HCT116 (cell line): ENCODE measurements at regions not wholly inside any gene's neighbourhood (a gene's known extent, or its start where the extent isn't known, plus 50 kb on each side); places are given as distances from the start of the nearest gene placed in this dataset.

Source experiments
- ATAC-seq: fragments of 200-7000 bp; cut with Tn5 transposase; 2 replicates; pipeline ENCODE4 v1.9.1; 2020; ENCODE audit warnings: mild to moderate bottlenecking, moderate library complexity
- BruUV-seq: library from RNA; stranded (reverse); fragments of 400-500 nt; replicated peaks from 2 replicates; lab custom pipeline; 2021; lab: Mats Ljungman, UMichigan
- CTCF ChIA-PET: fragments of 300-600 bp; sonication (Branson Sonifier 250); formaldehyde crosslinking; loops from one replicate; lab custom pipeline; 2021; ENCODE audit warnings: antibody characterized with exemption; lab: Charles Lee
- POLR2A ChIA-PET: fragments of 300-600, 350-600 bp; sonication (Branson Sonifier 250); formaldehyde crosslinking; loops from one replicate; lab custom pipeline; 2021; ENCODE audit warnings: antibody characterized with exemption; lab: Charles Lee
- RAD21 ChIA-PET, 2 experiments: fragments of 300-600 bp; sonication (Branson Sonifier 250); formaldehyde crosslinking; loops; one replicate each; lab custom pipeline; 2023; ENCODE audit warnings: low total read pairs in 2 of 2; ENCODE audit not compliant: uncharacterized antibody in 2 of 2, unreplicated experiment in 2 of 2, low non-redundant PET in 1 of 2; lab: Charles Lee
- DNase-seq: peaks from one replicate; pipeline ENCODE4 v3.0.0-alpha.2; 2010; ENCODE audit warnings: low read depth, low spot score
- H2AFZ ChIP-seq: fragments of 200-600 bp; shearing (Covaris generic), sonication (generic); 2 replicates; pipeline ENCODE4 v1.6.1; 2017; ENCODE audit warnings: low read depth, mixed run types, mixed read lengths, antibody characterized with exemption, low read length; ENCODE audit not compliant: poor library complexity, severe bottlenecking
- H3K27ac ChIP-seq: 2 replicates; pipeline ENCODE4 v1.5.1; 2012; ENCODE audit warnings: low read depth, low read length
- H3K27me3 ChIP-seq: fragments of 200-600 bp; sonication (generic); 2 replicates; pipeline ENCODE4 v1.6.1; 2016; ENCODE audit warnings: mixed run types, low read length, mixed read lengths; ENCODE audit not compliant: insufficient read depth
- H3K36me3 ChIP-seq, 2 experiments: fragments of 200-500 bp in 1 of 2; fragments of 200-600 bp in 1 of 2; sonication (Bioruptor generic) in 1 of 2; sonication (generic) in 1 of 2; 2 replicates each; pipeline versions ENCODE4 v1.5.1 to v1.6.1; 2014 to 2016; ENCODE audit warnings: low read length in 2 of 2, inconsistent platforms in 1 of 2, mixed read lengths in 1 of 2, mixed run types in 1 of 2; ENCODE audit not compliant: insufficient read depth in 2 of 2, control insufficient read depth in 1 of 2
- H3K4me1 ChIP-seq, 2 experiments: fragments of 200-600 bp in 1 of 2; sonication (generic) in 1 of 2; 2 replicates each; pipeline versions ENCODE4 v1.5.1 to v1.6.1; 2012 to 2017; ENCODE audit warnings: low read length in 2 of 2, inconsistent platforms in 1 of 2, mild to moderate bottlenecking in 1 of 2, mixed read lengths in 1 of 2, mixed run types in 1 of 2, moderate library complexity in 1 of 2; ENCODE audit not compliant: insufficient read depth in 2 of 2, control insufficient read depth in 1 of 2
- H3K4me2 ChIP-seq: fragments of 200-600 bp; sonication (generic); 2 replicates; pipeline ENCODE4 v1.6.1; 2017; ENCODE audit warnings: mixed run types, low read length, mixed read lengths
- H3K4me3 ChIP-seq, 2 experiments: fragments of 200-600 bp in 1 of 2; sonication (generic) in 1 of 2; replicated peaks in 1 of 2; 2 replicates each; pipeline ENCODE4 v1.5.1; 2011 to 2016; ENCODE audit warnings: low read length in 2 of 2, control low read depth in 1 of 2, low read depth in 1 of 2, mild to moderate bottlenecking in 1 of 2, mixed read lengths in 1 of 2, mixed run types in 1 of 2
- H3K79me2 ChIP-seq: fragments of 200-600 bp; sonication (generic); 2 replicates; pipeline ENCODE4 v1.6.1; 2017; ENCODE audit warnings: mild to moderate bottlenecking, mixed run types, low read length, moderate library complexity, mixed read lengths; ENCODE audit not compliant: insufficient read depth
- H3K9ac ChIP-seq: fragments of 200-600 bp; sonication (generic); 2 replicates; pipeline ENCODE4 v1.6.1; 2016; ENCODE audit warnings: low read length, mixed read lengths
- H3K9me2 ChIP-seq: fragments of 200-600 bp; sonication (generic), shearing (Covaris generic); 2 replicates; pipeline ENCODE4 v1.6.1; 2017; ENCODE audit warnings: mixed run types, mild to moderate bottlenecking, moderate library complexity; ENCODE audit not compliant: insufficient read depth
- H3K9me3 ChIP-seq, 2 experiments: fragments of 200-500 bp in 1 of 2; fragments of 200-600 bp in 1 of 2; sonication (Bioruptor generic) in 1 of 2; sonication (generic) in 1 of 2; 2 replicates each; pipeline ENCODE4 v1.6.1; 2014 to 2017; ENCODE audit warnings: low read length in 2 of 2, mixed read lengths in 2 of 2, inconsistent platforms in 1 of 2, low read depth in 1 of 2, mild to moderate bottlenecking in 1 of 2, mixed run types in 1 of 2, moderate library complexity in 1 of 2; ENCODE audit not compliant: control insufficient read depth in 1 of 2, insufficient read depth in 1 of 2
- H4K20me1 ChIP-seq: fragments of 200-600 bp; sonication (generic), shearing (Covaris generic); 2 replicates; pipeline ENCODE4 v1.6.1; 2017; ENCODE audit warnings: mixed run types, mild to moderate bottlenecking, moderate library complexity; ENCODE audit not compliant: insufficient read depth
- CEBPB ChIP-seq: IDR thresholded peaks from 2 replicates; pipeline ENCODE4 v1.6.1; 2012; ENCODE audit warnings: low read depth
- CTCF ChIP-seq, 3 experiments: fragments of 200-600 bp in 1 of 3; sonication (generic) in 1 of 3; IDR thresholded peaks in 2 of 3; conservative IDR thresholded peaks in 1 of 3; 2 replicates each; pipeline ENCODE4 v1.5.1; 2012 to 2017; ENCODE audit warnings: low read depth in 2 of 3, low read length in 2 of 3, antibody characterized with exemption in 1 of 3, borderline replicate concordance in 1 of 3, control low read depth in 1 of 3, mild to moderate bottlenecking in 1 of 3, mixed read lengths in 1 of 3, mixed run types in 1 of 3, moderate library complexity in 1 of 3; ENCODE audit not compliant: insufficient read depth in 1 of 3
- EGR1 ChIP-seq: IDR thresholded peaks from 2 replicates; pipeline ENCODE4 v1.6.1; 2012; ENCODE audit warnings: low read depth
- EZH2 ChIP-seq: fragments of 200-600 bp; sonication (generic); IDR thresholded peaks from 2 replicates; pipeline ENCODE4 v1.6.1; 2017; ENCODE audit warnings: antibody characterized with exemption, mixed run types
- EZH2phosphoT487 ChIP-seq: fragments of 200-600 bp; IDR thresholded peaks from 2 replicates; pipeline ENCODE4 v1.6.1; 2018; ENCODE audit warnings: antibody characterized with exemption, borderline replicate concordance
- FOSL1 ChIP-seq: IDR thresholded peaks from 2 replicates; pipeline ENCODE4 v1.6.1; 2012; ENCODE audit warnings: low read depth
- MAX ChIP-seq: IDR thresholded peaks from 2 replicates; pipeline ENCODE4 v1.6.1; 2012
- POLR2AphosphoS5 ChIP-seq: IDR thresholded peaks from 2 replicates; pipeline ENCODE4 v1.6.1; 2011; ENCODE audit warnings: mild to moderate bottlenecking, low read depth, low read length, moderate library complexity
- RAD21 ChIP-seq: IDR thresholded peaks from 2 replicates; pipeline ENCODE4 v1.6.1; 2012; ENCODE audit warnings: low read depth, mild to moderate bottlenecking
- SIN3A ChIP-seq: IDR thresholded peaks from 2 replicates; pipeline ENCODE4 v1.6.1; 2012; ENCODE audit warnings: low read depth
- SP1 ChIP-seq: IDR thresholded peaks from 2 replicates; pipeline ENCODE4 v1.6.1; 2012; ENCODE audit warnings: low read depth
- TCF7L2 ChIP-seq: IDR thresholded peaks from 2 replicates; pipeline ENCODE4 v1.7.0; 2011; ENCODE audit warnings: borderline replicate concordance, inconsistent platforms; ENCODE audit not compliant: insufficient read depth, insufficient read length; ENCODE audit errors: extremely low read depth
- YY1 ChIP-seq: IDR thresholded peaks from 2 replicates; pipeline ENCODE4 v1.6.1; 2011; ENCODE audit warnings: low read length, low read depth, moderate library complexity, mild to moderate bottlenecking; ENCODE audit not compliant: insufficient replicate concordance; ENCODE audit errors: extremely low read depth
- ZBTB33 ChIP-seq: IDR thresholded peaks from 2 replicates; pipeline ENCODE4 v1.6.1; 2011; ENCODE audit warnings: mild to moderate bottlenecking, low read length, moderate library complexity; ENCODE audit not compliant: insufficient replicate concordance; ENCODE audit errors: extremely low read depth
- ZNF274 ChIP-seq: fragments of 200-500 bp; sonication (Bioruptor generic); IDR thresholded peaks from 2 replicates; pipeline ENCODE4 v1.6.1; 2014; ENCODE audit warnings: mild to moderate bottlenecking, low read depth, low read length, inconsistent platforms
- intact Hi-C: fragments of 100-400 bp; cut with micrococcal nuclease; formaldehyde crosslinking; loops from 2 replicates; pipeline ENCODE4 v1.10.0; 2022

- H3K4me1 ChIP-seq, result peaks cover 0 to 16% of the 10 kb centered on the region in 2 experiments; a peak in 2 of 4 replicates
- no peaks in the 10 kb centered on the region for H3K27me3 ChIP-seq
- H3K9me3 ChIP-seq, result no peaks in the 10 kb centered on the region
- H4K20me1 ChIP-seq, result no peaks in the 10 kb centered on the region
- no peak overlapping the region for H3K27ac ChIP-seq
- intact Hi-C loops, result no loop called here
- no TSS peak for BruUV-seq
- no peak overlapping the region for H3K9ac ChIP-seq
- ChIA-PET POLR2A (interaction anchor here (4.0 kb wide), 1 partner anchor 204 kb away, joined by 25 read pairs; the partner anchor contains the start of gene EFNB1), RAD21 (interaction anchor here (1.3 to 2.0 kb wide), 3 partner anchors 204 to 205 kb away, joined by 3 to 11 read pairs (median 4); partner anchors contain the start of gene EFNB1 (in 2 of the 2)), CTCF (interaction anchor here (1.3 to 4.0 kb wide), 2 partner anchors 189 to 205 kb away, joined by 3 to 23 read pairs; partner anchors contain the start of gene EFNB1)
- DNase-seq (peak; percentile 13), ATAC-seq (peak; percentile 81)
- H3K4me2 ChIP-seq, result peak overlapping the region; percentile 39
- H2AFZ ChIP-seq, result no peak overlapping the region
- no peaks in the 10 kb centered on the region for H3K9me2 ChIP-seq
- no peak overlapping the region for H3K4me3 ChIP-seq
- H3K36me3 ChIP-seq, result no peaks in the 10 kb centered on the region
- H3K79me2 ChIP-seq, result no peaks in the 10 kb centered on the region
- peak; percentile 12; the same call in 1 of the 2 replicates for TF ChIP-seq FOSL1
- no peak for TF ChIP-seq ZNF274
- TF ChIP-seq EZH2phosphoT487, result no peak
- TF ChIP-seq RAD21, result peak; percentile 6; the same call in 1 of the 2 replicates
These were observed 132.7 kb downstream of the PJA1 start for GRCh38 chrX:69032601-69033000.

GRCh38 chrX:69031971-69032391 is 133.3 kb downstream of the PJA1 start:
- POLR2A ChIA-PET, result interaction anchor here (4.0 kb wide), 1 partner anchor 204 kb away, joined by 25 read pairs; the partner anchor contains the start of gene EFNB1
- no peaks in the 10 kb centered on the region for H3K79me2 ChIP-seq
- no peaks in the 10 kb centered on the region for H4K20me1 ChIP-seq
- H3K9me2 ChIP-seq, result no peaks in the 10 kb centered on the region
- no peaks in the 10 kb centered on the region for H3K9me3 ChIP-seq
- H3K4me3 ChIP-seq, result no peak overlapping the region
- H3K4me2 ChIP-seq, result peak overlapping the region; percentile 39; the same call in 1 of the 2 replicates
- CTCF ChIA-PET, result interaction anchor here (4.0 kb wide), 1 partner anchor 204 kb away, joined by 23 read pairs; the partner anchor contains the start of gene EFNB1
- DNase-seq, result no peak
- peaks cover 0 to 16% of the 10 kb centered on the region in 2 experiments; a peak in 2 of 4 replicates for H3K4me1 ChIP-seq
- no peak overlapping the region for H2AFZ ChIP-seq
- RAD21 ChIA-PET, result interaction anchor here (1.3 to 2.0 kb wide), 3 partner anchors 203 to 205 kb away, joined by 3 to 11 read pairs (median 4); partner anchors contain the start of gene EFNB1 (in 2 of the 2)
- no peak overlapping the region for H3K9ac ChIP-seq
- no peaks in the 10 kb centered on the region for H3K27me3 ChIP-seq
- H3K27ac ChIP-seq, result no peak overlapping the region
- intact Hi-C loops, result loop anchor here (1.0 kb wide), 1 partner anchor 204 kb away; no protein-coding TSS in a partner anchor
- ATAC-seq, result no peak
- BruUV-seq, result no TSS peak
- H3K36me3 ChIP-seq, result no peaks in the 10 kb centered on the region
- no peak for TF ChIP-seq RAD21
- TF ChIP-seq MAX, result no peak
- TF ChIP-seq CTCF (IDR thresholded peaks at IDR 0.05 in 2 of 3, conservative IDR thresholded peaks at IDR 0.05 in 1 of 3; ENCODE audit: borderline replicate concordance in 1 of 3, insufficient read depth in 1 of 3, low read depth in 2 of 3, low read length in 2 of 3), result no peak
- TF ChIP-seq SIN3A, result no peak
- TF ChIP-seq ZBTB33, result no peak
- TF ChIP-seq SP1, result no peak
- no peak for TF ChIP-seq YY1
- no peak for TF ChIP-seq CEBPB
- TF ChIP-seq FOSL1, result no peak
- TF ChIP-seq EZH2phosphoT487, result no peak
- no peak for TF ChIP-seq TCF7L2
- no peak for TF ChIP-seq EGR1
- no peak for TF ChIP-seq POLR2AphosphoS5
- TF ChIP-seq EZH2, result no peak
